ENCODE measurements at regions not wholly inside any gene's neighbourhood (a gene's known extent, or its start where the extent isn't known, plus 50 kb on each side); places are given as distances from the start of the nearest gene placed in this dataset.

DNA sequence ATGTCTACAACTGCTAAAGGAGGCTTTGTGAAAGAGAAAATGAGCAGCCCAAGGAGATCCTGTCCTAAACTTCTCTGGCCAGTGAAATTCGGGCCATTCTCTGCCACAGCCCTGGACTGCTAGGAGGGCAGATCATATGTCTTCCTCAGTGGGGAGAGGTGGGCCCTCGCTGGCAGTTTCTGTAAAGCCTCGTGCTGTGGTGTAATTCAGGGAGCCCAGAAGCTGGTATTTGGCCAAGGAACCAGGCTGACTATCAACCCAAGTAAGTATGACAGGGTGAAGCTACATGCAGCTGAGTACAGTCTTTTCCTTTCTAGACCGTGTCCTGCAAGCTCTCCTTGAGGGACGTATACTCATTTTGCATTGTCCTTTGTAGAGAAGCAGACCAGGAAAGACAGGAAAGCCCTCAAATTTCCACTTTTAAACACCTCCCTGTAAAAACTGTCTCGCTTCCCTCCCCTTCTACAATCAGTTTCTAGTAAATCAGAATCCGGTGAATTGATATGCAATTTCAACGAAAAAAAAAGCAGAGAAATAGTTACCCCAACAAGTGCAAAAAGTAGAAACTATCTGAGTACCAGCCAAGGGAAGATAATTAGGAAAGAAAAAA, 106.8 kb downstream of the DAD1 start:
- H3K4me1 ChIP-seq (ENCODE audit: control insufficient read depth, insufficient read depth, low read length), result peaks cover 25% of the 10 kb centered on the region
- no peaks in the 10 kb centered on the region for H3K36me3 ChIP-seq (ENCODE audit: control insufficient read depth, insufficient read depth, low read length)
- H3K27me3 ChIP-seq (ENCODE audit: control insufficient read depth, insufficient read depth, low read length), result no peaks in the 10 kb centered on the region
- H3K9ac ChIP-seq (ENCODE audit: low read length), result no peak overlapping the region
- no peak overlapping the region for H3K4me3 ChIP-seq (ENCODE audit: low read length)
- H3K9me3 ChIP-seq (ENCODE audit: control insufficient read depth, low read length), result no peaks in the 10 kb centered on the region

- Histone ChIP-seq H3K9me3 (ENCODE audit: control insufficient read depth, low read length) (no peaks in the 10 kb centered on the region), H3K4me3 (ENCODE audit: low read length) (no peak overlapping the region), H3K27me3 (ENCODE audit: control insufficient read depth, insufficient read depth, low read length) (no peaks in the 10 kb centered on the region), H3K36me3 (ENCODE audit: control insufficient read depth, insufficient read depth, low read length) (no peaks in the 10 kb centered on the region), H3K9ac (ENCODE audit: low read length) (no peak overlapping the region), H3K4me1 (ENCODE audit: control insufficient read depth, insufficient read depth, low read length) (peaks cover 25% of the 10 kb centered on the region)
Observed at GRCh38 chr14:22481546-22481945, 107.5 kb downstream of the DAD1 start.

DNA sequence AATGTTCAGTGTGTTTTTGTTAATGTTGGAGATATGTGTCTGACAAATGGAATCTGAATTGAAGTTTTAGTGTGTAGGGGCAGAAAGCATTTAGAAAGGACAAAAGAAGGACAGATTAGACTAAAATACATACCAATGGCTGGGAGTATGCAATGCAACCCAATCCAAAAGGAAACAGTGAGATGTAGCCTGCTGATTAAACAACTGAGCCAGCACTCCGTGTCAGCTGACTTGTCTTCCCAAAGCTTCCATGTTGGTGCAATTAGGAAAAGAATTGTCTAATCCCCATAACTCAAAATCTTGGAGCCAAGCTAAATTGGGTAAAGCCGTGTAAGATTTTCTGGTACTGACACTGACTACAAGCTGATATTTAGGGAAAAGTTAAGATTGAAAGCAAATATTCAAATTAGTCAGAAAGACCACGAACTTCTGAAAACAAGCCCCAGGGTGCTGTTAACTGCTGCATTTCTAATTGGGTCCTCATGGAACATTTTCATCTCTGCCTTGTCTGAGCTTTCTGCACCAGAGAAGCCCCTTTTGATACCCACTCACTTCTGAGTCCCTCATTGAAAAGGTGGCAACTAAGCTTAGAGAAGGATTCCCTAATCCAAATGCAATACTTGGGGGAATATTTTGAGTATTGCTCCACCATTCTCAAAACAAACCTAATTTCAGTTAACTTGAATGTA, 109.1 kb downstream of the DAD1 start:
- H3K4me3 ChIP-seq (ENCODE audit: low read length), result no peak overlapping the region
- no peaks in the 10 kb centered on the region for H3K9me3 ChIP-seq (ENCODE audit: control insufficient read depth, low read length)
- H3K4me1 ChIP-seq (ENCODE audit: control insufficient read depth, insufficient read depth, low read length), result peaks cover 21% of the 10 kb centered on the region
- H3K36me3 ChIP-seq (ENCODE audit: control insufficient read depth, insufficient read depth, low read length), result no peaks in the 10 kb centered on the region
- H3K27me3 ChIP-seq (ENCODE audit: control insufficient read depth, insufficient read depth, low read length), result no peaks in the 10 kb centered on the region
- no peak overlapping the region for H3K9ac ChIP-seq (ENCODE audit: low read length)

DNA sequence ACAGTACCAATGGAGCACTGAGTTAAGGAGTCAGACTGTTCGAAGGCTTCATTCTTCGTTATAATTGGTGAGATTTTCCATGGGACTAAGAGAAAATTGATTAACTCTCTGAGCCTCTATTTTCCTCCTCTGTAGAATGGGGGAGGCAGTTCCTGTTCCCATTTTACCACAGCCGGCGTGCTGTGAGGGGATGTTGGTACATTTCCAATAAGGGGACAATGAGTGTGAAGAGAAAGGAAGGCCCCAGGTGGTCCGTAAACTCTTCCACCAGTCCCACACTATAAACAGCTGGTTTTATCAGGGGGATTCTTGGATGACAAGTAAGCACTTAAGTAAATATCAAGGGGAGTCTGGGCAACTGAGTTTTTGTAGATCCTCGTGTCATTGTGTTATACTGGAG, 109.9 kb downstream of the DAD1 start:
- Histone ChIP-seq H3K9me3 (ENCODE audit: control insufficient read depth, low read length) (no peaks in the 10 kb centered on the region), H3K27me3 (ENCODE audit: control insufficient read depth, insufficient read depth, low read length) (no peaks in the 10 kb centered on the region), H3K9ac (ENCODE audit: low read length) (no peak overlapping the region), H3K4me1 (ENCODE audit: control insufficient read depth, insufficient read depth, low read length) (peaks cover 19% of the 10 kb centered on the region), H3K4me3 (ENCODE audit: low read length) (no peak overlapping the region), H3K36me3 (ENCODE audit: control insufficient read depth, insufficient read depth, low read length) (no peaks in the 10 kb centered on the region)

- H3K4me3 ChIP-seq (ENCODE audit: low read length), result no peak overlapping the region
- no peaks in the 10 kb centered on the region for H3K36me3 ChIP-seq (ENCODE audit: control insufficient read depth, insufficient read depth, low read length)
- H3K4me1 ChIP-seq (ENCODE audit: control insufficient read depth, insufficient read depth, low read length), result peaks cover 19% of the 10 kb centered on the region
- no peak overlapping the region for H3K9ac ChIP-seq (ENCODE audit: low read length)
- no peaks in the 10 kb centered on the region for H3K9me3 ChIP-seq (ENCODE audit: control insufficient read depth, low read length)
- no peaks in the 10 kb centered on the region for H3K27me3 ChIP-seq (ENCODE audit: control insufficient read depth, insufficient read depth, low read length)
Observed at GRCh38 chr14:22478670-22479069, 110.4 kb downstream of the DAD1 start.

GRCh38 chr14:22478247-22478646, 110.8 kb downstream of the DAD1 start:
- Histone ChIP-seq H3K4me3 (ENCODE audit: low read length) (no peak overlapping the region), H3K9ac (ENCODE audit: low read length) (no peak overlapping the region), H3K4me1 (ENCODE audit: control insufficient read depth, insufficient read depth, low read length) (peaks cover 19% of the 10 kb centered on the region), H3K9me3 (ENCODE audit: control insufficient read depth, low read length) (no peaks in the 10 kb centered on the region), H3K36me3 (ENCODE audit: control insufficient read depth, insufficient read depth, low read length) (no peaks in the 10 kb centered on the region), H3K27me3 (ENCODE audit: control insufficient read depth, insufficient read depth, low read length) (no peaks in the 10 kb centered on the region)

DNA sequence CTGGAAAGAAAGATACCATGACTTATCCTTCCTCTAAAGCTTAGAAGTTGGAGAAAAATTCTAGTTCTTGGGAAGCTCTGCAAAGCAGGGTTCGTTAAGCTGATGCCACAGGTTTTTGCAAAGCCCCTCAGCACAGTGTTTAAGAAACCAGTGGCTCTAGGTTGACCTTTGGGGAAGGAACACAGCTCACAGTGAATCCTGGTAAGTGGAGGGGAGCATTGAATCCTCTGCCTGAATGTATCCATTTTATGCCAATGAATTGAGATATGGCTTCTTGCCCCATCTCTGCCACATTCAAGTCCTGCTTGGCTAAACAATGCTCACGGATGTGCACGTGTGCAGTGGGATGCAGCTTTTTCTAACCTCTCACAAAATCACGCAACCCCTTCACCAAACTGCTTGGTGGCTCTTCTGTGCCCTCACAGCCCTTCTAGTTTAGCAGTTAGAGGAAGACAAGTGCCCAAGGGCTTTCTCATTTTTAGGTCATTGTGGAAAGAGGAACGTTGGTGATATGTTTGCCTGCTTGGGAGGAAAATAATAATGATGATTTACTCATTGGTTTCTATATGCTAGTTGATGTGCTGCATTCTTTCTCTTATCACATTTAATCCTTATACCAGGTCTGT, 111.3 kb downstream of the DAD1 start:
- Histone ChIP-seq H3K36me3 (ENCODE audit: control insufficient read depth, insufficient read depth, low read length) (no peaks in the 10 kb centered on the region), H3K4me3 (ENCODE audit: low read length) (no peak overlapping the region), H3K27me3 (ENCODE audit: control insufficient read depth, insufficient read depth, low read length) (no peaks in the 10 kb centered on the region), H3K4me1 (ENCODE audit: control insufficient read depth, insufficient read depth, low read length) (peaks cover 25% of the 10 kb centered on the region), H3K9ac (ENCODE audit: low read length) (no peak overlapping the region), H3K9me3 (ENCODE audit: control insufficient read depth, low read length) (no peaks in the 10 kb centered on the region)

- no peaks in the 10 kb centered on the region for H3K27me3 ChIP-seq (ENCODE audit: control insufficient read depth, insufficient read depth, low read length)
- H3K9me3 ChIP-seq (ENCODE audit: control insufficient read depth, low read length), result no peaks in the 10 kb centered on the region
- H3K4me1 ChIP-seq (ENCODE audit: control insufficient read depth, insufficient read depth, low read length), result peaks cover 25% of the 10 kb centered on the region
- H3K36me3 ChIP-seq (ENCODE audit: control insufficient read depth, insufficient read depth, low read length), result no peaks in the 10 kb centered on the region
- no peak overlapping the region for H3K4me3 ChIP-seq (ENCODE audit: low read length)
- H3K9ac ChIP-seq (ENCODE audit: low read length), result no peak overlapping the region
Observed at GRCh38 chr14:22476887-22477286, 112.1 kb downstream of the DAD1 start.

- Histone ChIP-seq H3K4me1 (ENCODE audit: control insufficient read depth, insufficient read depth, low read length) (peaks cover 31% of the 10 kb centered on the region), H3K27me3 (ENCODE audit: control insufficient read depth, insufficient read depth, low read length) (no peaks in the 10 kb centered on the region), H3K9ac (ENCODE audit: low read length) (no peak overlapping the region), H3K4me3 (ENCODE audit: low read length) (no peak overlapping the region), H3K9me3 (ENCODE audit: control insufficient read depth, low read length) (no peaks in the 10 kb centered on the region), H3K36me3 (ENCODE audit: control insufficient read depth, insufficient read depth, low read length) (no peaks in the 10 kb centered on the region)
Observed at GRCh38 chr14:22476005-22476751, 112.8 kb downstream of the DAD1 start.

- Histone ChIP-seq H3K27me3 (ENCODE audit: control insufficient read depth, insufficient read depth, low read length) (no peaks in the 10 kb centered on the region), H3K9me3 (ENCODE audit: control insufficient read depth, low read length) (no peaks in the 10 kb centered on the region), H3K9ac (ENCODE audit: low read length) (no peak overlapping the region), H3K4me3 (ENCODE audit: low read length) (no peak overlapping the region), H3K36me3 (ENCODE audit: control insufficient read depth, insufficient read depth, low read length) (no peaks in the 10 kb centered on the region), H3K4me1 (ENCODE audit: control insufficient read depth, insufficient read depth, low read length) (peaks cover 31% of the 10 kb centered on the region)
Observed at GRCh38 chr14:22475381-22475780, 113.6 kb downstream of the DAD1 start.

DNA sequence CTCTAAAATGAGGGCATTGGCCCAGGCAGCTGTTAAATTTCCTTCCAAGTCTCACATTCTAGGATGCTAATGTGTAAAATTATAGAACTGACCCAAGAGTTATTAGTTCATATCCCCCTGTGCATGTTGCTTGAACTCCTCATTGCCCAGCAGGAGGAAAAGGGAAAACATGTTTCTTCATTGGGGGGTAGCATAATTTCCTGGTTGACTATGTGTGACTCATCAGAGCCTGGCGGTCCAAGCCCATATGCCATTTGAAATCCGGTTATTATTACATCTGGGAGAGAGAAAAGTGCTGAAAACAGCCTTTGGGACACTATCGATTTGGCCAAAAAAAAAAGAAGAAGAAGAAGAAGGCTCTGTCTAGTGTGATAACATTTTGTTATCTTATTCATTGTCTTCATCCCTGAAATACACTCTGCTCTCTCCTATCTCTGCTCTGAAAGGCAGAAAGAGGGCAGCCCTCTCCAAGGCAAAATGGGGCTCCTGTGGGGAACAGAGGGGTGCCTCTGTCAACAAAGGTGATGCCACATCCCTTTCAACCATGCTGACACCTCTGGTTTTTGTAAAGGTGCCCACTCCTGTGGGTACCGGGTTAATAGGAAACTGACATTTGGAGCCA, 114.2 kb downstream of the DAD1 start:
- H3K4me1 ChIP-seq (ENCODE audit: control insufficient read depth, insufficient read depth, low read length), result peaks cover 31% of the 10 kb centered on the region
- no peak overlapping the region for H3K9ac ChIP-seq (ENCODE audit: low read length)
- H3K4me3 ChIP-seq (ENCODE audit: low read length), result no peak overlapping the region

More for the DNA sequence above, 114.2 kb downstream of the DAD1 start:
- no peaks in the 10 kb centered on the region for H3K36me3 ChIP-seq (ENCODE audit: control insufficient read depth, insufficient read depth, low read length)
- H3K9me3 ChIP-seq (ENCODE audit: control insufficient read depth, low read length), result no peaks in the 10 kb centered on the region
- H3K27me3 ChIP-seq (ENCODE audit: control insufficient read depth, insufficient read depth, low read length), result no peaks in the 10 kb centered on the region

Data from mucosa of stomach (tissue), 1 donor.